Epithelial cell of esophagus (primary cell): ENCODE measurements at regions not wholly inside any gene's neighbourhood (a gene's known extent, or its start where the extent isn't known, plus 50 kb on each side); places are given as distances from the start of the nearest gene placed in this dataset.

Experiments used
- DNase-seq: peaks from one replicate; pipeline ENCODE4 v3.0.0; 2010; ENCODE audit warnings: low read depth
- H3K4me3 ChIP-seq: 2 replicates; pipeline ENCODE4 v1.5.1; 2011; ENCODE audit warnings: mild to moderate bottlenecking, low read length, control low read depth
- CTCF ChIP-seq: IDR thresholded peaks from 2 replicates; pipeline ENCODE4 v1.5.1; 2011; ENCODE audit warnings: low read depth, mild to moderate bottlenecking, low read length, control low read depth, inconsistent platforms; ENCODE audit not compliant: insufficient read depth; ENCODE audit errors: missing control alignments

- DNase-seq: no peak
- H3K4me3 ChIP-seq: no peak overlapping the region
- TF ChIP-seq CTCF: no peak
Measured at GRCh38 chr18:7341581-7342337, 110.9 kb downstream of the LRRC30 start.

GRCh38 chr18:7349181-7349837 is 118.4 kb downstream of the LRRC30 start:
- TF ChIP-seq CTCF: no peak
- DNase-seq: no peak
- no peak overlapping the region for H3K4me3 ChIP-seq

GRCh38 chr18:7358989-7359726 is 128.3 kb downstream of the LRRC30 start:
- TF ChIP-seq CTCF: no peak
- no peak for DNase-seq
- no peak overlapping the region for H3K4me3 ChIP-seq

GRCh38 chr18:7360606-7361170 is 129.8 kb downstream of the LRRC30 start:
- no peak for TF ChIP-seq CTCF
- DNase-seq: no peak
- no peak overlapping the region for H3K4me3 ChIP-seq

- TF ChIP-seq CTCF: no peak
- no peak overlapping the region for H3K4me3 ChIP-seq
- no peak for DNase-seq
Measured at GRCh38 chr18:7363338-7363737, 132.4 kb downstream of the LRRC30 start.

DNA sequence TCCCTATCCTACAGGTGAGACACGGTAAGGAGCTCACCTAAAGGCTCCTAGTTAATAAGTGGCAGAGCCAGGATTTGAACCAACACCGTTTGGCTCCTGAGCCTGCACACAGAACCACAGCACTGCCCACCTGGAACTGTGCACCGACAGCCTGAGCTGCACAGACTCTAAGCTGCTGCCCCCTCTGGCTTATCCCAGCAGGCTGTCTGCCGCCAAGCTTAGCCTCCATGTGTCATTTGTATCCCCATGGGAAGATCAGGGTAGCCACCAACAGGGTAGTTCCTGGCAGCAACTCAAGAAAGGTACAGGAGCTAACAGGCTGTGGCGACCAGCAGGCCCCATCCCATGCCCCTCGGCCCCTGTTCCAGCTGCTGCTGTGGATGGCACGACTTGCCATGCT is 135.7 kb downstream of the LRRC30 start:
- TF ChIP-seq CTCF: no peak
- no peak for DNase-seq
- no peak overlapping the region for H3K4me3 ChIP-seq
